GM23338 (cell line): ENCODE measurements at regions not wholly inside any gene's neighbourhood (a gene's known extent, or its start where the extent isn't known, plus 50 kb on each side); places are given as distances from the start of the nearest gene placed in this dataset.
"Not testable (repeated sequence)": the region's sequence is repeated elsewhere in the genome, so short reads cannot be mapped to it uniquely, and the experiment has no call there.

Experiments used
- EZH2 ChIP-seq: fragments of 200-600 bp; sonication (generic); IDR thresholded peaks from one replicate; pipeline ENCODE4 v1.8.0; 2017; ENCODE audit warnings: antibody characterized with exemption, mild to moderate bottlenecking, low read depth; ENCODE audit not compliant: unreplicated experiment
- EZH2phosphoT487 ChIP-seq: fragments of 200-600 bp; sonication (generic); IDR thresholded peaks from one replicate; pipeline ENCODE4 v1.8.1; 2018; ENCODE audit warnings: antibody characterized with exemption; ENCODE audit not compliant: unreplicated experiment
- JUNB ChIP-seq: IDR thresholded peaks from one replicate; pipeline ENCODE4 v1.6.1; 2016; ENCODE audit warnings: antibody characterized with exemption; ENCODE audit not compliant: unreplicated experiment
- POLR2AphosphoS5 ChIP-seq: IDR thresholded peaks from 2 replicates; pipeline ENCODE4 v1.6.1; 2016; ENCODE audit warnings: antibody characterized with exemption, low read depth
- REST ChIP-seq: IDR thresholded peaks from one replicate; pipeline ENCODE4 v1.6.1; 2018; ENCODE audit warnings: antibody characterized with exemption; ENCODE audit not compliant: unreplicated experiment
- STAT1 ChIP-seq: IDR thresholded peaks from one replicate; pipeline ENCODE4 v1.6.1; 2016; ENCODE audit warnings: antibody characterized with exemption; ENCODE audit not compliant: unreplicated experiment
- ZNF331 ChIP-seq: fragments of 250-450 bp; sonication (Bioruptor Pico); IDR thresholded peaks from 2 replicates; pipeline ENCODE4 v1.5.0; 2020; ENCODE audit warnings: low read depth, mild to moderate bottlenecking, moderate library complexity
- TF ChIP-seq, protein P1 (sequence below), 2 experiments: fragments of 200-600 bp in 1 of 2; sonication (generic) in 1 of 2; conservative IDR thresholded peaks; 2 replicates each; pipeline versions ENCODE4 v1.5.1 to v1.6.1; 2016 to 2017; ENCODE audit warnings: antibody characterized with exemption in 2 of 2, low read depth in 2 of 2, mild to moderate bottlenecking in 2 of 2, moderate library complexity in 1 of 2

- TF ChIP-seq, protein P1, sequence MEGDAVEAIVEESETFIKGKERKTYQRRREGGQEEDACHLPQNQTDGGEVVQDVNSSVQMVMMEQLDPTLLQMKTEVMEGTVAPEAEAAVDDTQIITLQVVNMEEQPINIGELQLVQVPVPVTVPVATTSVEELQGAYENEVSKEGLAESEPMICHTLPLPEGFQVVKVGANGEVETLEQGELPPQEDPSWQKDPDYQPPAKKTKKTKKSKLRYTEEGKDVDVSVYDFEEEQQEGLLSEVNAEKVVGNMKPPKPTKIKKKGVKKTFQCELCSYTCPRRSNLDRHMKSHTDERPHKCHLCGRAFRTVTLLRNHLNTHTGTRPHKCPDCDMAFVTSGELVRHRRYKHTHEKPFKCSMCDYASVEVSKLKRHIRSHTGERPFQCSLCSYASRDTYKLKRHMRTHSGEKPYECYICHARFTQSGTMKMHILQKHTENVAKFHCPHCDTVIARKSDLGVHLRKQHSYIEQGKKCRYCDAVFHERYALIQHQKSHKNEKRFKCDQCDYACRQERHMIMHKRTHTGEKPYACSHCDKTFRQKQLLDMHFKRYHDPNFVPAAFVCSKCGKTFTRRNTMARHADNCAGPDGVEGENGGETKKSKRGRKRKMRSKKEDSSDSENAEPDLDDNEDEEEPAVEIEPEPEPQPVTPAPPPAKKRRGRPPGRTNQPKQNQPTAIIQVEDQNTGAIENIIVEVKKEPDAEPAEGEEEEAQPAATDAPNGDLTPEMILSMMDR (conservative IDR thresholded peaks at IDR 0.05; ENCODE audit: low read depth in 2 of 2): not testable (repeated sequence)
- TF ChIP-seq POLR2AphosphoS5; JUNB; EZH2; STAT1; ZNF331 (CRISPR knock-in tag); REST; EZH2phosphoT487: not testable (repeated sequence)
These were observed 991.8 kb downstream of the SLC16A7 start for GRCh38 chr12:60587664-60588063.
